ENCODE measurements at regions not wholly inside any gene's neighbourhood (a gene's known extent, or its start where the extent isn't known, plus 50 kb on each side); places are given as distances from the start of the nearest gene placed in this dataset.

- H3K4me1 ChIP-seq: no peaks in the 10 kb centered on the region
- intact Hi-C loops (cut with DNase I): loop anchor here in 1 of 2 donors (10.0 kb wide), 1 partner anchor 435 kb away; no protein-coding TSS in a partner anchor
- no peaks in the 10 kb centered on the region for H3K9me3 ChIP-seq
- H3K36me3 ChIP-seq (ENCODE audit: insufficient read depth in 1 of 2, low read depth in 1 of 2): no peaks in the 10 kb centered on the region
- H3K27ac ChIP-seq: no peak overlapping the region
- ATAC-seq (no peak), DNase-seq (peak; percentile 14 to 55)
- H3K27me3 ChIP-seq (ENCODE audit: insufficient read depth in 3 of 3, low read length in 2 of 3): no peaks in the 10 kb centered on the region
- H3K4me3 ChIP-seq: no peak overlapping the region
- 10 to 12% (median 12%) methylated on average over 4 of the region's 4 CpGs for WGBS, 3 donors
- no peak for TF ChIP-seq CTCF (IDR thresholded peaks at IDR 0.05)
Measured at GRCh38 chr5:56649569-56649968, 165.8 kb upstream of the MAP3K1 start.

GRCh38 chr5:56648460-56649034 is 166.8 kb upstream of the MAP3K1 start:
- no peak for TF ChIP-seq CTCF (IDR thresholded peaks at IDR 0.05)
- H3K4me1 ChIP-seq: no peaks in the 10 kb centered on the region
- 84 to 85% (median 84%) methylated on average over 2 of the region's 2 CpGs for WGBS, 3 donors
- H3K36me3 ChIP-seq (ENCODE audit: insufficient read depth in 1 of 2, low read depth in 1 of 2): no peaks in the 10 kb centered on the region
- no peak for DNase-seq
- H3K4me3 ChIP-seq: no peak overlapping the region
- H3K27ac ChIP-seq: no peak overlapping the region
- no peak for ATAC-seq
- H3K9me3 ChIP-seq: no peaks in the 10 kb centered on the region
- intact Hi-C loops (cut with DNase I): loop anchor here in 1 of 2 donors (10.0 kb wide), 1 partner anchor 436 kb away; no protein-coding TSS in a partner anchor
- no peaks in the 10 kb centered on the region for H3K27me3 ChIP-seq (ENCODE audit: insufficient read depth in 3 of 3, low read length in 2 of 3)

- 70 to 78% (median 70%) methylated on average over 4 of the region's 4 CpGs for WGBS, 3 donors
- no peak for ATAC-seq
- Histone ChIP-seq H3K36me3 (ENCODE audit: insufficient read depth in 1 of 2, low read depth in 1 of 2) (no peaks in the 10 kb centered on the region), H3K9me3 (no peaks in the 10 kb centered on the region), H3K27me3 (ENCODE audit: insufficient read depth in 3 of 3, low read length in 2 of 3) (no peaks in the 10 kb centered on the region), H3K27ac (no peak overlapping the region), H3K4me1 (no peaks in the 10 kb centered on the region), H3K4me3 (no peak overlapping the region)
- no peak for TF ChIP-seq CTCF (IDR thresholded peaks at IDR 0.05)
- intact Hi-C loops (cut with DNase I): loop anchor here in 1 of 2 donors (10.0 kb wide), 1 partner anchor 438 kb away; no protein-coding TSS in a partner anchor
- DNase-seq: no peak
Measured at GRCh38 chr5:56647099-56647850, 168.1 kb upstream of the MAP3K1 start.

- no peaks in the 10 kb centered on the region for H3K36me3 ChIP-seq (ENCODE audit: insufficient read depth in 1 of 2, low read depth in 1 of 2)
- DNase-seq (no peak), ATAC-seq (no peak)
- intact Hi-C loops (cut with DNase I): loop anchor here in 1 of 2 donors (10.0 kb wide), 1 partner anchor 443 kb away; no protein-coding TSS in a partner anchor
- whole genome bisulfite sequencing, 3 donors: 55 to 58% (median 57%) methylated on average over 8 of the region's 8 CpGs
- no peak for TF ChIP-seq CTCF (IDR thresholded peaks at IDR 0.05)
- H3K4me1 ChIP-seq: no peaks in the 10 kb centered on the region
- H3K4me3 ChIP-seq: no peak overlapping the region
- H3K27ac ChIP-seq: no peak overlapping the region
- no peaks in the 10 kb centered on the region for H3K9me3 ChIP-seq
- no peaks in the 10 kb centered on the region for H3K27me3 ChIP-seq (ENCODE audit: insufficient read depth in 3 of 3, low read length in 2 of 3)
Measured at GRCh38 chr5:56641635-56642260, 173.6 kb upstream of the MAP3K1 start.

All from psoas muscle (tissue), 7 donors.